ENCODE measurements at regions not wholly inside any gene's neighbourhood (a gene's known extent, or its start where the extent isn't known, plus 50 kb on each side); places are given as distances from the start of the nearest gene placed in this dataset.

- Histone ChIP-seq H3K4me1 (no peaks in the 10 kb centered on the region), H3K36me3 (ENCODE audit: insufficient read depth in 1 of 2, low read depth in 1 of 2) (no peaks in the 10 kb centered on the region), H3K9me3 (no peaks in the 10 kb centered on the region), H3K4me3 (no peak overlapping the region), H3K27me3 (ENCODE audit: insufficient read depth in 3 of 3, low read length in 2 of 3) (no peaks in the 10 kb centered on the region), H3K27ac (no peak overlapping the region)
- intact Hi-C loops (cut with DNase I), result no loop called here
- DNase-seq, result no peak
- TF ChIP-seq, protein P1, sequence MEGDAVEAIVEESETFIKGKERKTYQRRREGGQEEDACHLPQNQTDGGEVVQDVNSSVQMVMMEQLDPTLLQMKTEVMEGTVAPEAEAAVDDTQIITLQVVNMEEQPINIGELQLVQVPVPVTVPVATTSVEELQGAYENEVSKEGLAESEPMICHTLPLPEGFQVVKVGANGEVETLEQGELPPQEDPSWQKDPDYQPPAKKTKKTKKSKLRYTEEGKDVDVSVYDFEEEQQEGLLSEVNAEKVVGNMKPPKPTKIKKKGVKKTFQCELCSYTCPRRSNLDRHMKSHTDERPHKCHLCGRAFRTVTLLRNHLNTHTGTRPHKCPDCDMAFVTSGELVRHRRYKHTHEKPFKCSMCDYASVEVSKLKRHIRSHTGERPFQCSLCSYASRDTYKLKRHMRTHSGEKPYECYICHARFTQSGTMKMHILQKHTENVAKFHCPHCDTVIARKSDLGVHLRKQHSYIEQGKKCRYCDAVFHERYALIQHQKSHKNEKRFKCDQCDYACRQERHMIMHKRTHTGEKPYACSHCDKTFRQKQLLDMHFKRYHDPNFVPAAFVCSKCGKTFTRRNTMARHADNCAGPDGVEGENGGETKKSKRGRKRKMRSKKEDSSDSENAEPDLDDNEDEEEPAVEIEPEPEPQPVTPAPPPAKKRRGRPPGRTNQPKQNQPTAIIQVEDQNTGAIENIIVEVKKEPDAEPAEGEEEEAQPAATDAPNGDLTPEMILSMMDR (IDR thresholded peaks at IDR 0.05), result no peak
- 66 to 76% (median 69%) methylated on average over 3 of the region's 3 CpGs for WGBS, 3 donors
- ATAC-seq, result no peak
These were observed 637.5 kb upstream of the FAT3 start for GRCh38 chr11:91587131-91587530.

DNA sequence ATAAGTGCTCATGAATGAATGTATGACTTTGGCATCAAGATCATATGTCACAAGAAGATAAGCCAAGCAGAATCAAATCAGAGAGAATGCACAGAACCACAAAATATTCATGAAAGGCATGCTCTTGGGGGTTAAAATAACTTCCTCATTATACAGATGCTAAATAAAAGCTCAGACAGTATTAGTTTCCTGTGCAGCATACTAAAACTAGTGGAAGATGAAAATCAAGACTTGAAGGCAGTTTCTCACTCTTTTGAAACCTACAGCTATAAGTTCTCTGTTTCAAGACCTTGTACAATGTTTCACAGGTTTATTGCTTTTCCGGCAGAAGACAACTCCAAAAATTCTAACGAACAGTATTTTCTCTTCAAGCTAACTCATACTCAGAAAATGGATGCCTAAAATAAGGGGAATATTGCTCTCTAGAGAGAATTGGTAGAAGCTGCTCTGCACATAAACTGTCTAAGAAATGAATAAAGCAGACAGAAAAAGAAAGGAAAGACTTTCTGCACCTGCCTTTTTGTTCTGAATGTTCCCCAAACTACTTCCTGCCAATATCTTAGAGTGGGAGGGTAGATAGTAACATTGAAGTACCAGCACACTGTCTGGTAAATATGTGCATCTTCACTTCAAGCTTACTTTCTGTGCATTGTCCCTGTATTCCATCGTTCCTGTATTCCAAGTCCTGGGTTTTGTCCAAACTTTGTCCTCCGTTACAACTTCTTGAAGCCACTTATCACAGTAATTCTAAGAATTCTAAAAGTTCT lies 639.4 kb upstream of the FAT3 start:
- no peak overlapping the region for H3K27ac ChIP-seq
- WGBS, 3 donors, result 69 to 75% (median 74%) methylated on average over 4 of the region's 4 CpGs
- H3K36me3 ChIP-seq (ENCODE audit: insufficient read depth in 1 of 2, low read depth in 1 of 2), result no peaks in the 10 kb centered on the region
- TF ChIP-seq, protein P1 (IDR thresholded peaks at IDR 0.05), result no peak
- intact Hi-C loops (cut with DNase I), result no loop called here
- no peaks in the 10 kb centered on the region for H3K9me3 ChIP-seq
- H3K4me1 ChIP-seq, result no peaks in the 10 kb centered on the region
- H3K4me3 ChIP-seq, result no peak overlapping the region
- H3K27me3 ChIP-seq (ENCODE audit: insufficient read depth in 3 of 3, low read length in 2 of 3), result no peaks in the 10 kb centered on the region
- DNase-seq (no peak), ATAC-seq (no peak)

DNA sequence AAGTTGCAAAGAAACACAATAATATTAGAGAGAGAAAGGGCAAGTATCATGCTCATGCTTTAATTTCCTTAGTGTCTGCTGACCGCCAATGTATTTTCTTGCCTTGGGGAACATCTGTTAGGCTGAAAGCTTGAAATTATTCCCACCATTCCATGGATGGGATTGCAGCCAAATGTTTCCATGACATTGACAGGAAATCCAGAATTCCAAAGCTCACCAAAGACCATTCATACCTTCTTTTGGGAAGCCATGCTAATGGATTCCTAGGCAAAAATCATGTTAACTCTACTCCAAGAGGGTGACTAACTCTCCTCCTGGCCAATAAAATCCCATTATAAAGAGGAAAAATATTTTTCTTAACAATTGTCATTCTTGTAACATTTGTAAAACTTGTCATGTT lies 661.4 kb upstream of the FAT3 start:
- Histone ChIP-seq H3K4me3 (no peak overlapping the region), H3K36me3 (ENCODE audit: insufficient read depth in 1 of 2, low read depth in 1 of 2) (no peaks in the 10 kb centered on the region), H3K9me3 (no peaks in the 10 kb centered on the region), H3K27ac (no peak overlapping the region), H3K4me1 (no peaks in the 10 kb centered on the region), H3K27me3 (ENCODE audit: insufficient read depth in 3 of 3, low read length in 2 of 3) (no peaks in the 10 kb centered on the region)
- ATAC-seq (no peak), DNase-seq (no peak)
- intact Hi-C loops (cut with DNase I), result no loop called here
- TF ChIP-seq, protein P1 (IDR thresholded peaks at IDR 0.05), result no peak
- WGBS, 3 donors, result 42 to 49% (median 46%) methylated on average over 1 of the region's 1 CpG

DNA sequence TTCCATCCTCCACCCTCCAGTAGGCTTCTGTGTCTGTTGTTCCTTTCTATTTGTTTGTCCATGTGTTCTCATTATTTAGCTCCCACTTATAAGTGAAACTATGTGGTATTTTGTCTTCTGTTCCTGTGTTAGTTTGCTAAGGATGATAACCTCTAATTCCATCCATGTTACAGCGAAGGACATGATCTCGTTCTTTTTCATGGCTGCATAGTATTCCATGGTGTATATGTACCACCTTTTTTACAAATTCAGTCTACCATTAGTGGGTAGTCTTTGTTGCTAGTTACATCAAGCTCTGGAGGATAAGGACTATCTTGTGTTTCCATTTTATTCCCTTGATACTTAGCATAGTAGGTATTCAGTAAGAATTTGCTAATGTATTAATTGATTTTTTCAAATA lies 664.2 kb upstream of the FAT3 start:
- Histone ChIP-seq H3K4me3 (no peak overlapping the region), H3K27me3 (ENCODE audit: insufficient read depth in 3 of 3, low read length in 2 of 3) (no peaks in the 10 kb centered on the region), H3K4me1 (no peaks in the 10 kb centered on the region), H3K36me3 (ENCODE audit: insufficient read depth in 1 of 2, low read depth in 1 of 2) (no peaks in the 10 kb centered on the region), H3K9me3 (no peaks in the 10 kb centered on the region), H3K27ac (no peak overlapping the region)
- WGBS, 3 donors, result 91 to 98% (median 92%) methylated on average over 2 of the region's 2 CpGs
- TF ChIP-seq, protein P1 (IDR thresholded peaks at IDR 0.05), result no peak
- intact Hi-C loops (cut with DNase I), result no loop called here
- no peak for ATAC-seq
- DNase-seq, result no peak

GRCh38 chr11:91538065-91538464 lies 686.6 kb upstream of the FAT3 start:
- intact Hi-C loops (cut with DNase I), result no loop called here
- DNase-seq (no peak), ATAC-seq (no peak)
- Histone ChIP-seq H3K27me3 (ENCODE audit: insufficient read depth in 3 of 3, low read length in 2 of 3) (no peaks in the 10 kb centered on the region), H3K9me3 (no peaks in the 10 kb centered on the region), H3K4me3 (no peak overlapping the region), H3K27ac (no peak overlapping the region), H3K4me1 (no peaks in the 10 kb centered on the region), H3K36me3 (ENCODE audit: insufficient read depth in 1 of 2, low read depth in 1 of 2) (no peaks in the 10 kb centered on the region)
- TF ChIP-seq, protein P1 (IDR thresholded peaks at IDR 0.05), result no peak

Measured in psoas muscle (tissue), 7 donors.